H9 (cell line): ENCODE measurements at regions not wholly inside any gene's neighbourhood (a gene's known extent, or its start where the extent isn't known, plus 50 kb on each side); places are given as distances from the start of the nearest gene placed in this dataset.

Experiments
- DNase-seq: peaks from one replicate; pipeline ENCODE4 v3.0.0-alpha.2; 2017
- H2AFZ ChIP-seq: one replicate; pipeline ENCODE4 v1.6.1; 2013; ENCODE audit warnings: mild to moderate bottlenecking, low read length, control low read depth, moderate library complexity
- H2AK5ac ChIP-seq: 2 replicates; pipeline ENCODE4 v1.6.1; 2013; ENCODE audit warnings: low read length, control low read depth, mixed read lengths; ENCODE audit not compliant: insufficient read length
- H2BK120ac ChIP-seq: one replicate; pipeline ENCODE4 v1.6.1; 2013; ENCODE audit warnings: low read depth, mild to moderate bottlenecking, low read length, control low read depth, inconsistent platforms; ENCODE audit not compliant: poor library complexity, severe bottlenecking
- H2BK12ac ChIP-seq: 2 replicates; pipeline ENCODE4 v1.6.1; 2013; ENCODE audit warnings: low read length, control low read depth, mixed read lengths, low read depth; ENCODE audit not compliant: insufficient read length
- H2BK15ac ChIP-seq: 2 replicates; pipeline ENCODE4 v1.6.1; 2013; ENCODE audit warnings: low read depth, low read length, control low read depth
- H2BK20ac ChIP-seq: one replicate; pipeline ENCODE4 v1.6.1; 2013; ENCODE audit warnings: low read depth, mild to moderate bottlenecking, low read length, control low read depth, inconsistent platforms; ENCODE audit not compliant: poor library complexity, severe bottlenecking
- H2BK5ac ChIP-seq: 2 replicates; pipeline ENCODE4 v1.6.1; 2013; ENCODE audit warnings: low read length, control low read depth, mixed read lengths; ENCODE audit not compliant: insufficient read length
- H3K14ac ChIP-seq: 2 replicates; pipeline ENCODE4 v1.6.1; 2013; ENCODE audit warnings: low read length, control low read depth; ENCODE audit not compliant: insufficient read depth
- H3K18ac ChIP-seq: 2 replicates; pipeline ENCODE4 v1.6.1; 2013; ENCODE audit warnings: low read depth, mild to moderate bottlenecking, mixed read lengths, low read length, control low read depth; ENCODE audit not compliant: insufficient read length
- H3K23ac ChIP-seq: 2 replicates; pipeline ENCODE4 v1.6.1; 2013; ENCODE audit warnings: low read length, control low read depth, mixed read lengths, low read depth; ENCODE audit not compliant: insufficient read length
- H3K23me2 ChIP-seq: 2 replicates; pipeline ENCODE4 v1.6.1; 2013; ENCODE audit warnings: low read depth, mild to moderate bottlenecking, mixed read lengths, low read length, control low read depth; ENCODE audit not compliant: insufficient read length, poor library complexity, severe bottlenecking
- H3K27ac ChIP-seq: 2 replicates; pipeline ENCODE4 v1.5.1; 2013; ENCODE audit warnings: low read length, control low read depth, mixed read lengths, low read depth; ENCODE audit not compliant: insufficient read length
- H3K27me3 ChIP-seq: 2 replicates; pipeline ENCODE4 v1.6.1; 2013; ENCODE audit warnings: low read length, control low read depth, inconsistent platforms; ENCODE audit not compliant: insufficient read depth
- H3K4ac ChIP-seq: 2 replicates; pipeline ENCODE4 v1.6.1; 2013; ENCODE audit warnings: low read depth, mild to moderate bottlenecking, control low read depth, inconsistent platforms, low read length, moderate library complexity
- H3K4me1 ChIP-seq: 2 replicates; pipeline ENCODE4 v1.6.1; 2013; ENCODE audit warnings: low read length, control low read depth, inconsistent platforms; ENCODE audit not compliant: insufficient read depth
- H3K4me2 ChIP-seq: 2 replicates; pipeline ENCODE4 v1.6.1; 2013; ENCODE audit warnings: low read length, control low read depth, mixed read lengths; ENCODE audit not compliant: insufficient read length, insufficient read depth
- H3K56ac ChIP-seq: 2 replicates; pipeline ENCODE4 v1.6.1; 2013; ENCODE audit warnings: low read depth, mild to moderate bottlenecking, mixed read lengths, low read length, control low read depth; ENCODE audit not compliant: insufficient read length
- H3K79me1 ChIP-seq: 2 replicates; pipeline ENCODE4 v1.6.1; 2013; ENCODE audit warnings: low read depth, mild to moderate bottlenecking, moderate library complexity, low read length, control low read depth, inconsistent platforms; ENCODE audit not compliant: insufficient read depth, poor library complexity, severe bottlenecking
- H3K79me2 ChIP-seq: 2 replicates; pipeline ENCODE4 v1.6.1; 2013; ENCODE audit warnings: low read length, control low read depth, inconsistent platforms; ENCODE audit not compliant: insufficient read depth
- H3K9ac ChIP-seq: 2 replicates; pipeline ENCODE4 v1.6.1; 2013; ENCODE audit warnings: low read length, control low read depth, mixed read lengths; ENCODE audit not compliant: insufficient read length; ENCODE audit errors: extremely low read depth
- H3K9me3 ChIP-seq: one replicate; pipeline ENCODE4 v1.6.1; 2013; ENCODE audit warnings: low read depth, low read length, inconsistent platforms; ENCODE audit not compliant: control insufficient read depth
- H3T11ph ChIP-seq: one replicate; pipeline ENCODE4 v1.6.1; 2013; ENCODE audit warnings: mild to moderate bottlenecking, low read length, control low read depth, inconsistent platforms
- H4K20me1 ChIP-seq: one replicate; pipeline ENCODE4 v1.6.1; 2013; ENCODE audit not compliant: control insufficient read depth, insufficient read length, insufficient read depth
- H4K5ac ChIP-seq: 2 replicates; pipeline ENCODE4 v1.6.1; 2013; ENCODE audit warnings: low read depth, mild to moderate bottlenecking, mixed read lengths, low read length, control low read depth; ENCODE audit not compliant: insufficient read length
- H4K8ac ChIP-seq: replicated peaks from 2 replicates; pipeline ENCODE4 v1.6.1; 2013; ENCODE audit warnings: low read length, control low read depth, mixed read lengths, low read depth; ENCODE audit not compliant: insufficient read length
- H4K91ac ChIP-seq: 2 replicates; pipeline ENCODE4 v1.6.1; 2013; ENCODE audit warnings: low read depth, mild to moderate bottlenecking, moderate library complexity, mixed read lengths, low read length, control low read depth; ENCODE audit not compliant: insufficient read length
- H3K27ac Mint-ChIP-seq, 3 experiments: 2 replicates in 2 of 3; 3 replicates in 1 of 3; pipeline ENCODE4 v1.8.0; 2020 to 2021; ENCODE audit warnings: mixed read lengths in 3 of 3, mild to moderate bottlenecking in 1 of 3, moderate library complexity in 1 of 3
- H3K27me3 Mint-ChIP-seq: 2 replicates; pipeline ENCODE4 v1.8.0; 2021; ENCODE audit warnings: low read depth, mild to moderate bottlenecking, moderate library complexity, mixed read lengths
- H3K36me3 Mint-ChIP-seq, 3 experiments: 2 replicates in 2 of 3; 3 replicates in 1 of 3; pipeline ENCODE4 v1.8.0; 2020 to 2021; ENCODE audit warnings: low read depth in 3 of 3, mixed read lengths in 3 of 3; ENCODE audit not compliant: insufficient read depth in 1 of 3
- H3K4me1 Mint-ChIP-seq, 2 experiments: 2 replicates each; pipeline ENCODE4 v1.8.0; 2020; ENCODE audit warnings: mixed read lengths in 2 of 2
- H3K4me3 Mint-ChIP-seq, 2 experiments: 2 replicates in 1 of 2; 3 replicates in 1 of 2; pipeline ENCODE4 v1.8.0; 2020 to 2021; ENCODE audit warnings: mild to moderate bottlenecking in 2 of 2, mixed read lengths in 2 of 2, moderate library complexity in 1 of 2
- H3K9me3 Mint-ChIP-seq, 2 experiments: 2 replicates in 1 of 2; 3 replicates in 1 of 2; pipeline ENCODE4 v1.8.0; 2020; ENCODE audit warnings: mild to moderate bottlenecking in 2 of 2, mixed read lengths in 2 of 2, moderate library complexity in 1 of 2
- WGBS: extraction: QIAGEN DNeasy Blood & Tissue Kit; methylation state at CpG from one replicate; pipeline ENCODE4 v1.1.7; 2013; ENCODE audit warnings: missing lambda C conversion rate, low lambda C conversion rate, mixed read lengths; ENCODE audit not compliant: insufficient read length; ENCODE audit errors: extremely low coverage; 5-methylcytosine and 5-hydroxymethylcytosine counted together
- TF ChIP-seq, protein P1 (sequence below): fragments of 200-600 bp; sonication (generic); conservative IDR thresholded peaks from 3 replicates; pipeline ENCODE4 v1.8.0; 2021; ENCODE audit warnings: antibody characterized with exemption, mild to moderate bottlenecking

DNA sequence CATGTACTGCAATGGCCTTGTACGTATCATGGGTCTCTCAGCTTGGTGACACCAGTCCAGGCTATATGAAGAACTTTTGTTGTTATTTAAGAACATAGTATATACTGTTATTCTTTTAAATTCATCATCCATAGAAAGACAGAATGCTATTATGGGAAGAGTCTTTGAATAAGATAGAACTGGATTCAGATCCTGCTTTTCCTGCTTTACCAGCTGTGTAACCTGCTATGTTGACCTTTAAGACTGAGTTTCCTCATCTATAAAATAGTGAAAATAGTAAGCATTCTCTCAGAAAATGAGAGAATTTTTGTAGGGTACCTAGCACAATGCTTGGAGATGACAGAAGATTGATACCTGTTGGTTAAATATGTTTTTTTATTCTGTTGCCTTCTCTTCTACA is 204.1 kb upstream of the TBL1XR1 start:
- H2BK5ac ChIP-seq, result no peak overlapping the region
- no peak overlapping the region for H4K8ac ChIP-seq
- no peaks in the 10 kb centered on the region for H3K27me3 ChIP-seq
- Mint-ChIP-seq H3K4me1 (peaks cover 12 to 13% of the 10 kb centered on the region in 2 experiments), H3K27me3 (no peaks in the 10 kb centered on the region), H3K36me3 (peaks cover 0 to 8% (median 0%) of the 10 kb centered on the region in 3 experiments; a peak in 2 of 7 replicates), H3K27ac (no peak overlapping the region), H3K4me3 (no peak overlapping the region), H3K9me3 (no peaks in the 10 kb centered on the region; a peak in 1 of 5 replicates)
- H3K79me1 ChIP-seq, result no peaks in the 10 kb centered on the region
- TF ChIP-seq, protein P1, sequence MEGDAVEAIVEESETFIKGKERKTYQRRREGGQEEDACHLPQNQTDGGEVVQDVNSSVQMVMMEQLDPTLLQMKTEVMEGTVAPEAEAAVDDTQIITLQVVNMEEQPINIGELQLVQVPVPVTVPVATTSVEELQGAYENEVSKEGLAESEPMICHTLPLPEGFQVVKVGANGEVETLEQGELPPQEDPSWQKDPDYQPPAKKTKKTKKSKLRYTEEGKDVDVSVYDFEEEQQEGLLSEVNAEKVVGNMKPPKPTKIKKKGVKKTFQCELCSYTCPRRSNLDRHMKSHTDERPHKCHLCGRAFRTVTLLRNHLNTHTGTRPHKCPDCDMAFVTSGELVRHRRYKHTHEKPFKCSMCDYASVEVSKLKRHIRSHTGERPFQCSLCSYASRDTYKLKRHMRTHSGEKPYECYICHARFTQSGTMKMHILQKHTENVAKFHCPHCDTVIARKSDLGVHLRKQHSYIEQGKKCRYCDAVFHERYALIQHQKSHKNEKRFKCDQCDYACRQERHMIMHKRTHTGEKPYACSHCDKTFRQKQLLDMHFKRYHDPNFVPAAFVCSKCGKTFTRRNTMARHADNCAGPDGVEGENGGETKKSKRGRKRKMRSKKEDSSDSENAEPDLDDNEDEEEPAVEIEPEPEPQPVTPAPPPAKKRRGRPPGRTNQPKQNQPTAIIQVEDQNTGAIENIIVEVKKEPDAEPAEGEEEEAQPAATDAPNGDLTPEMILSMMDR, result no peak
- H3K23me2 ChIP-seq, result no peaks in the 10 kb centered on the region
- H3K27ac ChIP-seq, result no peak overlapping the region
- no CpG with 5 or more reads among the region's 1 CpG for WGBS
- H3K14ac ChIP-seq, result no peak overlapping the region
- no peak overlapping the region for H4K5ac ChIP-seq
- no peak overlapping the region for H2BK20ac ChIP-seq
- H3K4me2 ChIP-seq, result no peak overlapping the region
- no peak overlapping the region for H2BK12ac ChIP-seq
- H2AFZ ChIP-seq, result no peak overlapping the region
- no peaks in the 10 kb centered on the region for H4K20me1 ChIP-seq
- no peak overlapping the region for H3T11ph ChIP-seq
- no peak overlapping the region for H3K56ac ChIP-seq
- no peaks in the 10 kb centered on the region for H3K79me2 ChIP-seq
- no peaks in the 10 kb centered on the region for H3K9me3 ChIP-seq
- H3K23ac ChIP-seq, result no peak overlapping the region
- H3K4ac ChIP-seq, result no peak overlapping the region
- H3K18ac ChIP-seq, result no peak overlapping the region
- no peak for DNase-seq
- H4K91ac ChIP-seq, result no peak overlapping the region
- H2BK120ac ChIP-seq, result no peak overlapping the region
- H2BK15ac ChIP-seq, result no peak overlapping the region
- no peak overlapping the region for H3K9ac ChIP-seq
- H2AK5ac ChIP-seq, result no peak overlapping the region
- H3K4me1 ChIP-seq, result no peaks in the 10 kb centered on the region
